ENCODE measurements at regions not wholly inside any gene's neighbourhood (a gene's known extent, or its start where the extent isn't known, plus 50 kb on each side); places are given as distances from the start of the nearest gene placed in this dataset.

DNA sequence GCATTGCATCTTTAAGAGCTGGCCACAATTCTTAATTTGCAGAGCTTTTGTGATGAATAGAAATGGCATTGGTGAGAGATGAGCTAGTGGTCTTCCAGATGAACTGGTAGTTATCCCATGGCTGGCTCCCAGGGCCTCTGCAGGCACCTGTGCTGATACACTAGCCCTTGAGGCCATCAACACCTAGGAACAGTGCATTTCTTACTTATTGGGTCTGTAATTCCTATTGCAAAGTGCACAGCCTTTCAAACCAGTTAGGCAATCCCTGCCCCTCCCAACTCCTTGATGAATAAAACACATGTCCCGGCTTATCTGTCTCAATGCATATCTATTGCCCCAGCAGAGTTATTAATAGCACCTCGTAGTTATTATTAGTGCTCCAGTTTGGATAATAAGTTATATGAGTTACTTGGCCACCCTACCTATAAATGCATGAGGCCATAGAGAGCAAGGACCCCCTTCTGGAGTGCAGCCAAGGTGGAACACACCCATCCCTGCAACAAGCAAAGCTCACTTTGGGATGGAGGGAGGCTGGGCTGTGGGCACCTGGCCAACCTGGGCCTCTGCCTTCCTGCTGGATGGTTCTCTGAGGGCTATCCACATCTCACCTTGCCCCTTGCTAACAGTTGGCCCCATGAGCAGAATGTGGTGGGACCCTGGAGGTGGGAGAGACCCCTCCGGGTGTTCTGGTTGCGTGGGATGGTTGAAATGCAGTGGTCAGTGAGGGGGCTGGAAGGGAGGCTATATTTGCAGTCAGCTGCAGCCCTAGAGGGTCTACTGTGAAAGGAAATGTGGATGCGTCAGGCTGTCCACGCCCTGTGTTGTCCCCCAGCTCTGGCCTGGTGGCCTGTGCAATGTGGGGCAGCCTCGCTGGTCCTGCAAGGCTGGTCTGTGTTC lies 455.9 kb upstream of the HS6ST1 start:
- DNase-seq (ENCODE audit: low read depth, low spot score) = no peak

GRCh38 chr2:128775217-128775913 lies 456.7 kb upstream of the HS6ST1 start:
- DNase-seq (ENCODE audit: low read depth, low spot score) = no peak

DNA sequence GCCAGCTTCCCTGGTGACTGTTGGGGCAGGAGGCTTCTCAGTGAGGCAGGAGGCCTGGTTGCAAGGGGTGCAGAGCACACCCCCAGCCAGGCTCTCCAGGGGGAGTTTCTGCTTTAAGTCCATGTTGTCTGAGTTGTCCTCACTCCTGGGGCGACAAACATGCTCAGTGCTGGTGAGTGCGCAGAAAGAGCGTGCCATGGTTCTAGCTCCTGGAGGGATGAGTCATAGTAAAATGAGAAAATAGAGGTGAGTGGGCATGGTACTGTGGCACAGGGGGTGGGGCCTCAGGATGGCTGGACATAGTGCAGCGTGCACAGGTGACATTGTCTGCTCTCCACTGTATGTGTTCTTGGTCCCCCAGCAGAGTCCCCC lies 457.2 kb upstream of the HS6ST1 start:
- no peak for DNase-seq (ENCODE audit: low read depth, low spot score)

GRCh38 chr2:128776461-128777195 lies 458.0 kb upstream of the HS6ST1 start:
- DNase-seq (ENCODE audit: low read depth, low spot score) = no peak

GRCh38 chr2:128777196-128778035 lies 458.7 kb upstream of the HS6ST1 start:
- no peak for DNase-seq (ENCODE audit: low read depth, low spot score)

DNA sequence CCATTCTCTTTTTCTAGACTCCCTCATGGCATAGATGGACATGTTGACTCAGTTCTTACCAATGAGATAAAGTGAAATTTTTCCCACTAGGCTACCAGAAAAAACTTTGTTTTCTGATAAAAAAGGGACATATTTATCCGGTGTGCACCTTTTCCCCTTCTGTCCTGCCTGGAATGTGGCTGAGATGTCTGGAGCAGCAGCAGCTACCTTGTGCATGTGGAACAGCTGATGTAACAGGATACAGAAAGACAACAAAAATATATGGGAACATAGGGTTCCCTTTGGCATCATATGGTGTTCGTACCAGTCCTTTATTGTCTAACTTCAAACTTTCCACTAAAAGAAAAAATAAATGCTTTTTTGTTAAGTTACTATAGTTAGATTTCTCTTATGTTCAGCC lies 460.2 kb upstream of the HS6ST1 start:
- no peak for DNase-seq (ENCODE audit: low read depth, low spot score)

DNA sequence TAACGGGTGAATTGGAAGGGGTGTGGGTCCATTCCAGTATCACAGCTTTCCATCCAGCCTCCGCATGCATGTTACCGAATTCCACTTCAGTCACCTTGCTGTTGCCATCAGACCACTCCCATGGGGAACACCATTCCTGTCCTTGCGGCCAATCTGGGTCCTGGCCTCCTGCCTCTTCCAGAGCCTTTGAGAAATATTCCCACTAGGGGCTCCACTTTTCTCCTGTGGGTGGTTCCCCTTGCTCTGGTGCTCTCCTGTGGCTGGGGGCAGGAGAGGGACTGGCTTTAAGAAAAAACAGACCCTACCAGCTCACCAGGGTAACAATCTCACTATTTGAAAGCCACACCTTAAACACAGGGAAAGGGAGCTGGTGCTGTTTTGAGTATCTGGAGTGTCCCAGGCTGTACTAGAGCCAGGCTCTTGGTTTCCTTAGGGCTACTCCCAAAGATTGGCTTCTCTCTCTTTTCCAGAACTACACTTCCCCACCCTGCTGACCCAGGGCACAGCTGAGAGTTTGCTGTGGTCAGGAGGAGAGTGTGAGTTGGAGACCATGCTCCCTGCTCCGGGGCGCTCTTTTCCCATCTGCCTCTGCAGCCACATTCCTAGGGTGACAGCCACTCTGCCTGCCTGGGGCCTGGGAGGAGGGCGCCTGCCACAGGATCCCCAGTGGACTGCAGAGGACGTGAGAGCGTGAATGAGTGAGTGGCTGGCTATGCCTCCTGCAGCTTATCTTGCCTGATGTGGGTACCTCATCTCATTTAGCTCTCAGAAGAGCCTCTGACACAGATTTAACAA lies 460.8 kb upstream of the HS6ST1 start:
- DNase-seq (ENCODE audit: low read depth, low spot score) = no peak

DNA sequence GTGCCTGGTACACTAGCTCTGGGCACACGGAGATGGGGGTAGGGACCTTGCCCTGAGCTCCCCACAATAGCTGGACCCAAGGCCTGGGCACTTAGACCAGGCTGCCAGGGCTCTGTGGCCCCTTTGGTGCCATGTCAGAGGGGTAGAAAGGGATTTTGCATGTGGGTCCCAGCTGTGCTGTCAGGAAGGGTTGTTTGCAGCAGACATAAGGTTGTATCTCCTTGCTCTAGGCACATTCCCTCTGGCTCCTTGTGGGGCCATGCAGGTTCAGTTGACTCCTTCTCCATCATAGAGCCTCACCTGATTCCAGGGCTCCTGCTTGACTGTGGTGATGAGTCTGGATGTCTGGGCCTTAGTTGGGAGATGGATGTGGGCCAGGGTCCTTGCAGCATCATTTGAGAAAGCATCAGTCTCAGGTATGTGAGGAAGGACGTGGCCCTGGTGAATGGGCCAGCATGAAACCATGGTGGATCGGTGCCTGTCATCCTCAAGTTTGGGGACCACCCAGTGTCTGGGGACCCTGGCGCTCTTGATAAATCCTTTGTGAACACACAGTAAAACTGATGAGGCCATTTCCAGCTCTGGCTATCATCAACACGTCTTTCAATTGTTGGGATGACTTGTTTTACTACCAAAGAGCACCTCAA lies 461.9 kb upstream of the HS6ST1 start:
- DNase-seq (ENCODE audit: low read depth, low spot score) = no peak

- no peak for DNase-seq (ENCODE audit: low read depth, low spot score)
These were observed 462.5 kb upstream of the HS6ST1 start for GRCh38 chr2:128781166-128781565.

GRCh38 chr2:128781585-128782385 lies 463.1 kb upstream of the HS6ST1 start:
- DNase-seq (ENCODE audit: low read depth, low spot score) = no peak

GRCh38 chr2:128782411-128783192 lies 463.9 kb upstream of the HS6ST1 start:
- DNase-seq (ENCODE audit: low read depth, low spot score) = no peak

DNA sequence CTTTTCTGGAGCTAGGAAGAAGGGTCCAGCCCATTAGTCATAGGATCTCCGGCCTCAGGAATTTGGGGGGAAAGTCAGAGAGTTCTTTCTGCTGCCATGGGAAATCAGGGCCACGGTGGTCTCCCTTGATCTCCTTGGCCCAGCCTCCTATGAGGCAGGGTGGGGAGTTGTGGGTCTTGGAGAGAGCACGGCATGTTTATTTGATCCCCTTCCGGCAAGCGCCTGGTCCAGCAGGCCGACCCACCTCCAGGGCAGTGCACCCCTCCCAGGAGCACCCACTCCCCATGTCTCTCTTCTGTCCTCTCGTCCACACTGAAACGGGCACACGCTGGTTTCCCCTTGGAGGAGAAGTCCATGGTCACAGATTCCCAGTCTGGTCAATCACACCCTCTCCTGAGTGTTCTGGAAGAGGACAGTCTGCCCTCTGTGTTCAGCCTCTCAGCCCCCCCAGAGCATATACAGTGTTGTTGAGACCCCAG lies 464.6 kb upstream of the HS6ST1 start:
- no peak for DNase-seq (ENCODE audit: low read depth, low spot score)

DNA sequence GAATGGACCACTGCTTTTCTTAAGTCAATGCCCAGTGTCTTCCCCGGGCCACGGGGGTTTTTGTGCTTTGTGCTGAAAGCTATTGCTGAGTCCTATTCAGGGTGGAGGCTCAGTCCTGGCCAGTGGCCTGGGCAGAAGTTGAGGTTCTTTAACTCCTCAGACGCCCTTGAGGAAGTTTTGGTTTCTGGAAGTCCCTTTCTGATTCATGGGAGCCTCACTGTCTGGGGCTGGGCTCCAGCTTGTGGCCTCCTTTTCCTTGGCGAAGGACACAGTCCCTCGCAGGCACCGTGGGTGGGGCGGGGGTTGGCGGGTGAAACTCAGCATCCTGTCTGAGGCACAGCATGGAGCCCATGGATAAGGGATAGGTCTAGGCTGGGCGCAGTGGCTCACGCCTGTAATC lies 465.2 kb upstream of the HS6ST1 start:
- no peak for DNase-seq (ENCODE audit: low read depth, low spot score)

DNA sequence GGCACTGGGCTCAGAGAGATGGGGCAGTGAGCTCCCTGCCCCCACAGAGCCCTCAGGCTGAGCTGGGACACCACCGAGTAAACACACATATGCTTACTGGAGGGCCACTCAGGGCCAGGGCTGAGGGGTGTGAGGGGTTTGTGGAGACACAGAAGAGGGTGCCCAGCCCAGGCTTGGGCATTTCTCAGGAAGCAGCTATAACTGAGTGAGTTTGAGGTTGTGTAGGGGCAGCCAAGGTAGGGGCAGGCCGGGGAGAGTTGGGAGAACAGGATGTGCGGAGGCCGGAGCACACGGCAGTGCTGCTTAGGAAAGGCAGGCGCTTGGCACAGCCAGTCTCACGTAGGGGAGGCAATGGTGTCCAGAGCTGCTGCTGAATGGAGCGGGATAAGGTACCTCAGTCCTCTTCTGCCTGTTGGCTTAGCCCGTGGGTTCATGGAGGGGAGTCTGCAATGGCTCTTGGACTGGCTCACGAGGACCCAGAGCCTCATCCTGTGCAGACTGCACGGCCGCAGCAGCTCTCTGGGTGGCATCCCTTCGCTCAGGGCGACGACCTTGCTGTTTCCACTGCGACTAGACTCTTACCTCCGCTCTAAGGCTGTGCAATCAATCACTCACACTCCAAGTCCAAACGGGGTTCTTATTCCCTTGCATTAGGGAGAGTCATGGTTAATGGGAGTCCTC lies 466.1 kb upstream of the HS6ST1 start:
- no peak for DNase-seq (ENCODE audit: low read depth, low spot score)

GRCh38 chr2:128786316-128786715 lies 467.6 kb upstream of the HS6ST1 start:
- DNase-seq (ENCODE audit: low read depth, low spot score) = no peak

GRCh38 chr2:128786741-128787478 lies 468.2 kb upstream of the HS6ST1 start:
- peak; percentile 89 for DNase-seq (ENCODE audit: low read depth, low spot score)

DNA sequence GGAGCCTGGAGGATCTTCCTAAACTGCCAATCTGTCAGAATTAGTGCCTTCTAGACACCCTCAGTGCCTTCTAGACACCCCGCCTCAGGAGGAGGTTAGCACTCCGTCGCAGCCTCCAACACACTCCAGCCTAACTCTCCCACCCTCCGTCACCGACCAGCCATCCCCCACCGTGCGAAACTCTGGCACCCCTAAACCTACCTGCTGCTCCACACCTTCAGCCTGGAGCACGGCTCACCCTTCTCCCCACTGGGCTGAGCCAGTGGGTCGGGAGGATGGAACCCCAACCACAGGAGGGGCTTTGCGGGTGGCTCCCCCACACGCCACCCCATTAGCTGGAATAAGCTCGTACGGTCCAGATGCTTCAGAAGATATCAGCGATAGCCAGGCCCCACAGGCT lies 468.9 kb upstream of the HS6ST1 start:
- no peak for DNase-seq (ENCODE audit: low read depth, low spot score)

Data from astrocyte of the hippocampus (primary cell).